Adrenal gland (tissue), 5 donors: ENCODE measurements at regions not wholly inside any gene's neighbourhood (a gene's known extent, or its start where the extent isn't known, plus 50 kb on each side); places are given as distances from the start of the nearest gene placed in this dataset.

Experiments used
- CTCF ChIP-seq, 6 experiments: fragments of 450-650 bp in 4 of 6; fragments of 200-600 bp in 2 of 6; sonication (generic) in 1 of 6; IDR thresholded peaks; 1 replicate in 5 of 6; 2 replicates in 1 of 6; pipeline versions ENCODE4 v1.5.1 to v1.8.0; 2016 to 2021; ENCODE audit warnings: antibody characterized with exemption in 6 of 6, mild to moderate bottlenecking in 2 of 6, moderate library complexity in 1 of 6
- POLR2A ChIP-seq, 2 donors: fragments of 450-650 bp; IDR thresholded peaks; one replicate each; pipeline ENCODE4 v1.6.1; 2017; ENCODE audit warnings: antibody characterized with exemption in 2 of 2, mild to moderate bottlenecking in 2 of 2, moderate library complexity in 1 of 2
- donor health status: DM: no; HTN: no; CAD: no.

DNA sequence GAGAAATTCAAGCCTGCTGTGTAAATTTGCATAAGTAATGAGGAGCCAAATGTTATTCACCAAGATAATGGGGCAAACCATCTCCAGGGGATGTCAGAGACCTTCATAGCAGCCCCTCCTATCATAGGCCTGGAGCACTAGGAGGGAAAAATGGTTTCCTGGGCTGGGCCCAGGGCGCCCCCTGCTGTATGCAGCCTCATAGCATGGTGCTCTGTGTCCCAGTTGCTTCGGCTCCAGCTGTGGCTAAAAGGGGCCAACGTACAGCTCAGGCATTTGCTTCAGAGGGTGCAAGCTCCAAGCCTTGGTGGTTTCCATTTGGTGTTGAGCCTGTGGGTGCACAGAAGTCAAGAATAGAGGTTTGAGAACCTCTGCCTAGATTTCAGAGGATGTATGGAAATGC is 859.3 kb downstream of the RPA4 start:
- TF ChIP-seq CTCF (IDR thresholded peaks at IDR 0.05) (peak in 1 of 6 experiments; percentile 12), POLR2A (IDR thresholded peaks at IDR 0.05) (no peak)
